K562 (cell line): ENCODE measurements at regions not wholly inside any gene's neighbourhood (a gene's known extent, or its start where the extent isn't known, plus 50 kb on each side); places are given as distances from the start of the nearest gene placed in this dataset.

Experiments used
- ATAC-seq: fragments of 200-7000 bp; cut with Tn5 transposase; 3 replicates; pipeline ENCODE4 v1.9.1; 2020; ENCODE audit warnings: moderate library complexity
- BruUV-seq: library from RNA; stranded (reverse); fragments of 400-500 nt; replicated peaks from 2 replicates; lab custom pipeline; 2021; lab: Mats Ljungman, UMichigan
- CTCF ChIA-PET: fragments of 300-600 bp; formaldehyde crosslinking; extraction: SDS; loops from one replicate; lab custom pipeline; 2021; ENCODE audit warnings: low intra/inter-chr PET ratio; lab: Yijun Ruan, JAX
- POLR2A ChIA-PET: fragments of 300-600, 350-650 bp; sonication (Branson Sonifier 250); formaldehyde crosslinking; extraction: SDS; loops from one replicate; lab custom pipeline; 2021; ENCODE audit warnings: antibody characterized with exemption, inconsistent platforms; lab: Yijun Ruan, JAX
- DNase-seq, 4 experiments: peaks; one replicate each; pipeline versions ENCODE4 v3.0.0 to v3.0.0-alpha.2; 2011 to 2018; ENCODE audit warnings: low spot score in 3 of 4, mixed read lengths in 3 of 4; ENCODE audit errors: extremely low read depth in 1 of 4
- FAIRE-seq: peaks from 2 replicates; lab custom pipeline; 2011; peaks lifted over from hg19 to GRCh38; lab: Jason Lieb, UNC
- H2AFZ ChIP-seq: 2 replicates; pipeline ENCODE4 v1.6.0; 2011; ENCODE audit warnings: low read depth, low read length, control low read depth, inconsistent platforms
- H3K27ac ChIP-seq: fragments of 200-600 bp; 3 replicates; pipeline ENCODE4 v1.8.0; 2011; ENCODE audit warnings: low read depth, mild to moderate bottlenecking, control low read depth, inconsistent platforms, low read length, moderate library complexity, mixed read lengths; ENCODE audit errors: extremely low read depth
- H3K27me3 ChIP-seq, 2 experiments: fragments of 300-600 bp in 1 of 2; 2 replicates in 1 of 2; 3 replicates in 1 of 2; pipeline versions ENCODE4 v1.6.0 to v1.8.0; 2011; ENCODE audit warnings: inconsistent platforms in 2 of 2, low read length in 2 of 2, mild to moderate bottlenecking in 1 of 2, mixed read lengths in 1 of 2, moderate library complexity in 1 of 2; ENCODE audit not compliant: control insufficient read depth in 2 of 2, insufficient read depth in 2 of 2
- H3K36me3 ChIP-seq: fragments of 300-600 bp; 3 replicates; pipeline ENCODE4 v1.8.0; 2011; ENCODE audit warnings: mild to moderate bottlenecking, low read length, inconsistent platforms; ENCODE audit not compliant: control insufficient read depth, insufficient read depth
- H3K4me1 ChIP-seq, 2 experiments: fragments of 200-600 bp in 1 of 2; replicated peaks in 1 of 2; 2 replicates in 1 of 2; 3 replicates in 1 of 2; pipeline versions ENCODE4 v1.5.1 to v1.8.0; 2011; ENCODE audit warnings: inconsistent platforms in 2 of 2, low read length in 2 of 2, mild to moderate bottlenecking in 1 of 2, mixed read lengths in 1 of 2, moderate library complexity in 1 of 2; ENCODE audit not compliant: control insufficient read depth in 2 of 2, insufficient read depth in 2 of 2
- H3K4me2 ChIP-seq: 2 replicates; pipeline ENCODE4 v1.6.1; 2011; ENCODE audit warnings: low read length, control low read depth, inconsistent platforms, mixed read lengths; ENCODE audit not compliant: insufficient read depth
- H3K4me3 ChIP-seq: fragments of 200-600 bp; sonication (generic), shearing (Covaris generic); 2 replicates; pipeline ENCODE4 v1.5.1; 2016; ENCODE audit warnings: control low read depth, inconsistent platforms
- H3K79me2 ChIP-seq: fragments of 200-600 bp; 3 replicates; pipeline ENCODE4 v1.8.0; 2011; ENCODE audit warnings: low read length, inconsistent platforms; ENCODE audit not compliant: control insufficient read depth, insufficient read depth
- H3K9ac ChIP-seq, 2 experiments: 2 replicates each; pipeline versions ENCODE4 v1.6.0 to v1.6.1; 2011; ENCODE audit warnings: low read depth in 2 of 2, low read length in 2 of 2, control low read depth in 1 of 2, inconsistent platforms in 1 of 2, mild to moderate bottlenecking in 1 of 2, mixed read lengths in 1 of 2; ENCODE audit not compliant: insufficient read depth in 1 of 2
- H3K9me1 ChIP-seq: one replicate; pipeline ENCODE4 v1.6.0; 2011; ENCODE audit warnings: inconsistent platforms, mild to moderate bottlenecking, low read length, moderate library complexity; ENCODE audit not compliant: control insufficient read depth, insufficient read depth
- H3K9me3 ChIP-seq: replicated peaks from 2 replicates; pipeline ENCODE4 v1.5.1; 2011; ENCODE audit warnings: low read depth, low read length, inconsistent platforms; ENCODE audit not compliant: control insufficient read depth, insufficient read depth
- H4K20me1 ChIP-seq: replicated peaks from 2 replicates; pipeline ENCODE4 v1.6.1; 2011; ENCODE audit warnings: low read length, inconsistent platforms, mixed read lengths; ENCODE audit not compliant: control insufficient read depth, insufficient read depth
- ERF ChIP-seq: fragments of 450-650 bp; formaldehyde crosslinking; IDR thresholded peaks from 2 replicates; pipeline ENCODE4 v1.4.0; 2020; ENCODE audit warnings: mild to moderate bottlenecking, mixed read lengths
- ETV6 ChIP-seq, 3 experiments: fragments of 150-350 bp in 1 of 3; sonication (generic) in 1 of 3; formaldehyde crosslinking in 1 of 3; IDR thresholded peaks; 2 replicates each; pipeline versions ENCODE4 v1.6.1 to v1.8.0; 2014 to 2022; ENCODE audit warnings: borderline replicate concordance in 2 of 3, low read depth in 2 of 3, antibody characterized with exemption in 1 of 3, low read length in 1 of 3, mild to moderate bottlenecking in 1 of 3, missing genetic modification reagents in 1 of 3
- MAFF ChIP-seq: IDR thresholded peaks from 2 replicates; pipeline ENCODE4 v1.6.1; 2012; ENCODE audit warnings: low read length, improper control_type of control experiment
- MAFG ChIP-seq: fragments of 450-650 bp; conservative IDR thresholded peaks from 2 replicates; pipeline ENCODE4 v1.6.1; 2016; ENCODE audit warnings: missing genetic modification characterization, missing compliant biosample characterization
- NR1H2 ChIP-seq: sonication (generic); formaldehyde crosslinking; IDR thresholded peaks from 2 replicates; pipeline ENCODE4 v1.4.0; 2020; ENCODE audit warnings: mild to moderate bottlenecking, missing genetic modification reagents
- PREB ChIP-seq: sonication (generic); formaldehyde crosslinking; IDR thresholded peaks from 2 replicates; pipeline ENCODE4 v1.8.1; 2023; ENCODE audit warnings: mild to moderate bottlenecking, missing genetic modification reagents
- RCOR1 ChIP-seq, 2 experiments: IDR thresholded peaks; 2 replicates each; pipeline ENCODE4 v1.6.1; 2012; ENCODE audit warnings: low read depth in 2 of 2, low read length in 2 of 2, borderline replicate concordance in 1 of 2, improper control_type of control experiment in 1 of 2
- SMAD3 ChIP-seq: fragments of 450-650 bp; formaldehyde crosslinking; conservative IDR thresholded peaks from 2 replicates; pipeline ENCODE4 v1.4.0; 2020; ENCODE audit warnings: mild to moderate bottlenecking
- ZNF184 ChIP-seq: sonication (generic); formaldehyde crosslinking; IDR thresholded peaks from 2 replicates; pipeline ENCODE4 v1.5.0; 2020; ENCODE audit warnings: missing genetic modification reagents
- ZNF354B ChIP-seq: fragments of 250-450 bp; sonication (Bioruptor Pico); IDR thresholded peaks from 2 replicates; pipeline ENCODE4 v1.4.0; 2020
- ZNF512 ChIP-seq: IDR thresholded peaks from 2 replicates; pipeline ENCODE4 v1.6.1; 2016; ENCODE audit warnings: missing genetic modification characterization, missing compliant biosample characterization
- ZNF780A ChIP-seq: fragments of 250-450 bp; sonication (Bioruptor Pico); IDR thresholded peaks from 2 replicates; pipeline ENCODE4 v1.5.0; 2021; ENCODE audit warnings: mild to moderate bottlenecking
- WGBS: fragments of 100-300 bp; shearing (Covaris generic); methylation state at CpG from one replicate; pipeline ENCODE4 v1.1.6; 2016; ENCODE audit warnings: low coverage, mixed read lengths; ENCODE audit not compliant: insufficient coverage; ENCODE audit errors: missing lambda C conversion rate; 5-methylcytosine and 5-hydroxymethylcytosine counted together
- in situ Hi-C: fragments of 300-500 bp; cut with MboI; formaldehyde crosslinking; loops from 4 replicates; pipeline ENCODE4 v1.15.0; 2018; ENCODE audit warnings: inconsistent platforms, mixed read lengths
- intact Hi-C: fragments of 100-400 bp; cut with micrococcal nuclease; formaldehyde crosslinking; loops from 2 replicates; pipeline ENCODE4 v1.14.2; 2022
- TF ChIP-seq, protein P1 (sequence below): sonication (generic); formaldehyde crosslinking; IDR thresholded peaks from 2 replicates; pipeline ENCODE4 v1.8.0; 2023; ENCODE audit warnings: missing genetic modification reagents, mild to moderate bottlenecking, borderline replicate concordance
- TF ChIP-seq, protein P2 (sequence below): fragments of 450-650 bp; IDR thresholded peaks from 2 replicates; pipeline ENCODE4 v1.6.1; 2016; ENCODE audit warnings: missing biosample characterization, missing genetic modification characterization

DNA sequence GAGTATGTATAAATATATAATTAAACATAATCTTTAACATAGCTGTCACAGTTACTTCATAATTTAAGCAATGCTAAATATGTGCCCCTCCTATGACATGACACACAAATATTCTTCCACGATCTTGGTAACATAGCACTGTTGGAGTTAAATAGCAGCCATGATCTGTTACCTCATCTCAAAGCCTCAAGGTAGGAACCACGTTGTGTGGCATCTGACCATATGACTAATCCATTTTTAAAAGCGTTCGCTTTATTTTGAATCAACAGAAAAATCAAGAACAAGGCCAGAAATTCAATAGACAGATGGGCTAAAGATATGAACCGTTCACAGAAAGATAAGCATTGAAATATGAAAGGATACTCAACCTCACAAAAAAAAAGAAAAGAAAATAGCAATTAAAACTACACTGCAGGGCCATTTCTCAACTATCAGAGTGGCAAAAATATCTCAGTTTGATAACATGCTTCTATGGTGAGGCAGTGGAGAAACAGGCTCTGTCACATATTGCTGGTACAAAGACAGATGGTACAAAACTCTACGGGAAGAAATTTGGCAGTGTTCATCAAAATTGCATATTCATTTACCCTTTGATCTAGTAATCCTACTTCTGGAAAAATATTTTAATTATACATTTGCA lies 105.9 kb downstream of the TMX3 start:
- BruUV-seq, result no TSS peak
- Histone ChIP-seq H3K9ac (no peak overlapping the region), H3K4me2 (no peak overlapping the region), H3K27ac (no peak overlapping the region), H3K27me3 (no peaks in the 10 kb centered on the region), H3K36me3 (no peaks in the 10 kb centered on the region), H3K4me1 (no peaks in the 10 kb centered on the region), H3K9me3 (no peaks in the 10 kb centered on the region), H2AFZ (no peak overlapping the region), H3K4me3 (no peak overlapping the region), H3K79me2 (no peaks in the 10 kb centered on the region), H3K9me1 (no peaks in the 10 kb centered on the region), H4K20me1 (no peaks in the 10 kb centered on the region)
- 2% methylated on average over 6 of the region's 6 CpGs for WGBS
- ChIA-PET CTCF (no interaction called here), POLR2A (no interaction called here)
- in situ Hi-C loops, result no loop called here
- DNase-seq (no peak), FAIRE-seq (no peak), ATAC-seq (no peak)
- intact Hi-C loops, result no loop called here
- TF ChIP-seq, protein P1, sequence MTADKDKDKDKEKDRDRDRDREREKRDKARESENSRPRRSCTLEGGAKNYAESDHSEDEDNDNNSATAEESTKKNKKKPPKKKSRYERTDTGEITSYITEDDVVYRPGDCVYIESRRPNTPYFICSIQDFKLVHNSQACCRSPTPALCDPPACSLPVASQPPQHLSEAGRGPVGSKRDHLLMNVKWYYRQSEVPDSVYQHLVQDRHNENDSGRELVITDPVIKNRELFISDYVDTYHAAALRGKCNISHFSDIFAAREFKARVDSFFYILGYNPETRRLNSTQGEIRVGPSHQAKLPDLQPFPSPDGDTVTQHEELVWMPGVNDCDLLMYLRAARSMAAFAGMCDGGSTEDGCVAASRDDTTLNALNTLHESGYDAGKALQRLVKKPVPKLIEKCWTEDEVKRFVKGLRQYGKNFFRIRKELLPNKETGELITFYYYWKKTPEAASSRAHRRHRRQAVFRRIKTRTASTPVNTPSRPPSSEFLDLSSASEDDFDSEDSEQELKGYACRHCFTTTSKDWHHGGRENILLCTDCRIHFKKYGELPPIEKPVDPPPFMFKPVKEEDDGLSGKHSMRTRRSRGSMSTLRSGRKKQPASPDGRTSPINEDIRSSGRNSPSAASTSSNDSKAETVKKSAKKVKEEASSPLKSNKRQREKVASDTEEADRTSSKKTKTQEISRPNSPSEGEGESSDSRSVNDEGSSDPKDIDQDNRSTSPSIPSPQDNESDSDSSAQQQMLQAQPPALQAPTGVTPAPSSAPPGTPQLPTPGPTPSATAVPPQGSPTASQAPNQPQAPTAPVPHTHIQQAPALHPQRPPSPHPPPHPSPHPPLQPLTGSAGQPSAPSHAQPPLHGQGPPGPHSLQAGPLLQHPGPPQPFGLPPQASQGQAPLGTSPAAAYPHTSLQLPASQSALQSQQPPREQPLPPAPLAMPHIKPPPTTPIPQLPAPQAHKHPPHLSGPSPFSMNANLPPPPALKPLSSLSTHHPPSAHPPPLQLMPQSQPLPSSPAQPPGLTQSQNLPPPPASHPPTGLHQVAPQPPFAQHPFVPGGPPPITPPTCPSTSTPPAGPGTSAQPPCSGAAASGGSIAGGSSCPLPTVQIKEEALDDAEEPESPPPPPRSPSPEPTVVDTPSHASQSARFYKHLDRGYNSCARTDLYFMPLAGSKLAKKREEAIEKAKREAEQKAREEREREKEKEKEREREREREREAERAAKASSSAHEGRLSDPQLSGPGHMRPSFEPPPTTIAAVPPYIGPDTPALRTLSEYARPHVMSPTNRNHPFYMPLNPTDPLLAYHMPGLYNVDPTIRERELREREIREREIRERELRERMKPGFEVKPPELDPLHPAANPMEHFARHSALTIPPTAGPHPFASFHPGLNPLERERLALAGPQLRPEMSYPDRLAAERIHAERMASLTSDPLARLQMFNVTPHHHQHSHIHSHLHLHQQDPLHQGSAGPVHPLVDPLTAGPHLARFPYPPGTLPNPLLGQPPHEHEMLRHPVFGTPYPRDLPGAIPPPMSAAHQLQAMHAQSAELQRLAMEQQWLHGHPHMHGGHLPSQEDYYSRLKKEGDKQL (CRISPR knock-in tag), result no peak
- TF ChIP-seq MAFF (no peak), ERF (CRISPR knock-in tag) (no peak), ZNF780A (CRISPR knock-in tag) (no peak), NR1H2 (CRISPR knock-in tag) (no peak), ETV6 (IDR thresholded peaks at IDR 0.05; ENCODE audit: borderline replicate concordance in 1 of 2, low read depth in 2 of 2, low read length in 1 of 2) (no peak), ETV6 (CRISPR knock-in tag; IDR thresholded peaks at IDR 0.05; ENCODE audit: borderline replicate concordance) (no peak), MAFG (tag) (no peak), RCOR1 (IDR thresholded peaks at IDR 0.05; ENCODE audit: borderline replicate concordance in 1 of 2, low read depth in 2 of 2, low read length in 2 of 2) (no peak), SMAD3 (CRISPR knock-in tag) (no peak), PREB (CRISPR knock-in tag) (no peak), ZNF512 (tag) (no peak), ZNF184 (no peak), ZNF354B (no peak)
- TF ChIP-seq, protein P2, sequence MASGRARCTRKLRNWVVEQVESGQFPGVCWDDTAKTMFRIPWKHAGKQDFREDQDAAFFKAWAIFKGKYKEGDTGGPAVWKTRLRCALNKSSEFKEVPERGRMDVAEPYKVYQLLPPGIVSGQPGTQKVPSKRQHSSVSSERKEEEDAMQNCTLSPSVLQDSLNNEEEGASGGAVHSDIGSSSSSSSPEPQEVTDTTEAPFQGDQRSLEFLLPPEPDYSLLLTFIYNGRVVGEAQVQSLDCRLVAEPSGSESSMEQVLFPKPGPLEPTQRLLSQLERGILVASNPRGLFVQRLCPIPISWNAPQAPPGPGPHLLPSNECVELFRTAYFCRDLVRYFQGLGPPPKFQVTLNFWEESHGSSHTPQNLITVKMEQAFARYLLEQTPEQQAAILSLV (tag), result no peak
